GM19463 (cell line): ENCODE measurements at regions not wholly inside any gene's neighbourhood (a gene's known extent, or its start where the extent isn't known, plus 50 kb on each side); places are given as distances from the start of the nearest gene placed in this dataset.
"Not testable (repeated sequence)": the region's sequence is repeated elsewhere in the genome, so short reads cannot be mapped to it uniquely, and the experiment has no call there.

Experiments
- ATAC-seq: cut with Tn5 transposase; IDR thresholded peaks from one replicate; pipeline ENCODE4 v1.9.1; 2021; ENCODE audit warnings: mild to moderate bottlenecking, moderate library complexity; ENCODE audit not compliant: unreplicated experiment

DNA sequence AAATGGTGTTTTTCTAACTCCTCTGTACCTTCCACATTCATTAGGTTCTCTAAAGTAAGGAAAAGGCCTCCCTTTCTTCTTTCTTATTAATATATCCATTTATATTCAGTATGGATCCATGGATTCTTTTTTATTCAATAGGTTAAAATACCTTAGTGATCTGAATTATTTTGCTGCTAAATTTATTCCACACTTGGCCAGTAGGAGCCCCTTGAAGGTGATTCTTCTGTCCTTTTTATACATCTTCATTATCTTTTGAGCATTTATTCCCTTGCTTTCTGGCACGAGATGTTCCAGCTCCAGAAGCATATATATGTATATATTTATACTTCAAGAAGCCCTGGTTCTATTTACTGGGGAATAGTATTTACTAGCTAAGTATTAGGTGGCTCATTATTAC, 311.8 kb upstream of the SGCD start:
- ATAC-seq, result no peak

GRCh38 chr5:156019130-156019529, 307.8 kb upstream of the SGCD start:
- ATAC-seq, result no peak

GRCh38 chr5:156019571-156020180, 307.3 kb upstream of the SGCD start:
- ATAC-seq, result no peak

- no peak for ATAC-seq
Measured at GRCh38 chr5:156020647-156021046, 306.3 kb upstream of the SGCD start.

GRCh38 chr5:156021866-156022265, 305.1 kb upstream of the SGCD start:
- no peak for ATAC-seq

DNA sequence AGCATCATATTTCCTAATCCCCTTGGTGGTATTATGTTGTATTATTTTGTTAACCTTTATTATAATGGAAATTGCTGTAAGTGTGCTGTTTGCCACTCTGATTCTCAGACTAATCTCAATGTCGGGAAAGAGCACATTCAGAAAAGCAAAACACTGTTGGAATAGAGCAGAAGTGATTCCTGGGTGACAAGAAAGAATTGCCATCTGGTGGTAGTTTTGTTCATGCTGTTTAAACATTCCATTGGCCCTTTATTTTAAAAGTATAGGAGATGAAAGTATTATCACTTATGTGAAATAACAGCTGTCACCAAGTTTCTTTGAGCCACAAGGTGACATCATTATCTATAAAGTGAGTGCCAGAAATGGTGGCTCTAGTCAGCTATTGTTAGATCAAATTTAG, 301.3 kb upstream of the SGCD start:
- no peak for ATAC-seq

DNA sequence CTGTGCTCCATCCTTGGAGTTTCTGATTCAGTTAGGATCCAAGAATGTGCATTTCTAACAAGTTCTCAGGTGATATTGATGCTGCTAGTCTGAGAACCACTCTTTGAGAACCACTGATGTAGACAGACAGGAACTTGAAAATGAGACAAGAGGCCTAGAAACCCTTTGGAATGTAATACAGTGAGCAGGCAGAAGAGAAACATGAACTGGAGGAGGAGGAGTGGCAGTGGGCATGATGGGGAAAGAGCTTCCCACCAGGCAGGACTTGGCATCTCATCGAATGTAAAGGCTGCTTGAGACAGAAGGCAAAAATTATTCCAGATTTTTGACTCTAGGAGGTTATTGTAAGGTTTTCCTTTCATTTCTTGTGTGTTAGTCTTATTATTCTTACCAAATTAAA, 295.8 kb upstream of the SGCD start:
- ATAC-seq, result no peak

DNA sequence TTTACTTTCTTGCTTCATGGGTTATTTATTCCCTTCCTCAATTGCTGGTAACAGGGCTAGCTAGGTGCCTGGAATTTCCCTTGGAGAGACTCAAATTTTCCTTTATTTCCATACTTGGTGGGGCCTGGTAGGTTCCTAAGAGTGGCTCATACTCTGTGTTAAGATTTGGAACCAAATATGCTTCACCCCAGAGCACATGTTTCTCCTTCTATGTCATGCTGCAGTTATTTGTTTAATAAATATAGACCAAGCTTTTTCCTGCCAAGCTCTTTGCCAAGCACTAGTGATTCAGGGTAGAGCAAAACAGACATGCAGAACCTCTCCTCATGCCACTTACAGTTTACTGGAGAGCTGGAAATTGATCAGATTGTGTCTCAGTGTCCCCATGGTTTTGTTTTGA, 290.3 kb upstream of the SGCD start:
- no peak for ATAC-seq

- no peak for ATAC-seq
Measured at GRCh38 chr5:156037151-156037909, 289.6 kb upstream of the SGCD start.

GRCh38 chr5:156042726-156043125, 284.2 kb upstream of the SGCD start:
- no peak for ATAC-seq

GRCh38 chr5:156043351-156043750, 283.6 kb upstream of the SGCD start:
- ATAC-seq, result no peak

DNA sequence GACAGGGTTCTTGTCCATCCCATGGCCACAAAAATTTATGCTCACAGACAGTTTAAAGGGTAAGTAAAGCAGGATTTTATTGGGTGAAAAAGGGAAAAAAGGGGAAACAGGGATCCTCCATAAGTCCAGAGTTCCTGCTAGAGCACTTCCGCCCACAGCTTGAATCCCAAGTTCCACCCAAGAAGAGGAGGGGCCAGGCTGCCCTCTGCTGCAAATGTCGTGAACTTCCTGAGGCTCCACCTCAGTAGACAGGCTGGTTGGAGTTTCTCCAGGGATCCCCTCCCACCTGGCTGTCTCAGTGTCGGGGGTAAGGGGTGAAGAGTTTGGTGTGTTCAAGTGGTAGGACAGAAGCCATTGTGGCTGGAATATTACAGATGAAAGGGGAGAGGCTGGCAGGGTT, 275.0 kb upstream of the SGCD start:
- no peak for ATAC-seq

- no peak for ATAC-seq
Measured at GRCh38 chr5:156052656-156053055, 274.3 kb upstream of the SGCD start.

DNA sequence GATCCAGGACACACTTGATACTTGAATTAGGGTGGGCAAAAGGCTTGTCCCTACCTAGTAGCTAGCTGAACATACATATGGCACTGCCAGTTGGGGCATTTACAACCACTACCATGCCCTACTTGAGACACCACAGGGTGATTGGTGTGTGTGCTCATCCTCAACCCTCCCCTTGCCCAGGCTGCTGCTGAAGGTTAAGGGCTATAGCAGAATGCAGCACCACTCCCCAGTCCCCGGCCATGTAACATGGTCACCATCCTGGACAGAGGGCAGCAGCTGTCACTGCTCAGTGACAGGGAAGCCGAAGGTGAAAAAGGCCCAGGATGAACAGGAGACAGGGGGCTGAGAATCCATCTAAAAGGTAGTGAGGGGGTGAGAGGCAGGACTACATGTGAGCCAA, 273.9 kb upstream of the SGCD start:
- no peak for ATAC-seq

DNA sequence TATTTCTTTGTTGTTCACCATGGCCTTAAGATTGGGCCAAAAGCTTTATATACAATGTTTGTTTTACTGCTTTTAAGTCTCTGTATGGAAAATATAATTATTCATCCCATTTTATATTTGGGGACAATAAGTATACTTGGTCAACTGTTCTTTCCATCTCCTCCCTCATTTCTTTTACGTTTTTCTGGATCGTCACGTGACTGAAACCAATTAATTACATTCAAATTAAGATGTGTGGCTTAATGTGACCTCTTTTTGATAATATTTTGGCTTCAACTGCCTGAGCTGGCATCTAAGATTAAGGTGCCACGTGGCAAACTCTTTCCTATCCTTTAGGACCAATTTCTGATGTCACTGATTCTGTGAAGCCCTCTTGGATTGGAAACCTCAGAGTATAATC, 250.1 kb upstream of the SGCD start:
- no peak for ATAC-seq

- ATAC-seq, result no peak
Measured at GRCh38 chr5:156087577-156088110, 239.3 kb upstream of the SGCD start.

GRCh38 chr5:156089955-156090940, 236.7 kb upstream of the SGCD start:
- not testable (repeated sequence) for ATAC-seq

DNA sequence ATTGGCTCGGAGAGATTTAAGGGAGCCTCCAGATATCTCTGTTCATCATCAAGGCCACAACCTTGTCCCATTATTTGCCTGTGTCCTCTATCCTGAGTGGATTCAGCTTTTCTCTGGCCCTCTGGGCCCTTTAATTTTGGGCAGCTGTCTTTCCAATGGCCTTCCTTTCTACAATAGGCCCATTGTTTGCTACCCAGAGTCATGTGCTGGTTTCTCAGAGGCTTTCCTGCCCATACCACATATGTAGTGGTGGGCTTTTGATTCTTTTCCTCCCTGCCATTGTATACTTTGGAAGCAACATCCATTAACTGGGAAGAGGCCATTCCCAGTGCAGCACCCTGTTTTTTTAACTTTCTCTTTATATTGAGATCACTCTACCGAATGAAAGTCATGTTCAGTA, 233.9 kb upstream of the SGCD start:
- no peak for ATAC-seq

DNA sequence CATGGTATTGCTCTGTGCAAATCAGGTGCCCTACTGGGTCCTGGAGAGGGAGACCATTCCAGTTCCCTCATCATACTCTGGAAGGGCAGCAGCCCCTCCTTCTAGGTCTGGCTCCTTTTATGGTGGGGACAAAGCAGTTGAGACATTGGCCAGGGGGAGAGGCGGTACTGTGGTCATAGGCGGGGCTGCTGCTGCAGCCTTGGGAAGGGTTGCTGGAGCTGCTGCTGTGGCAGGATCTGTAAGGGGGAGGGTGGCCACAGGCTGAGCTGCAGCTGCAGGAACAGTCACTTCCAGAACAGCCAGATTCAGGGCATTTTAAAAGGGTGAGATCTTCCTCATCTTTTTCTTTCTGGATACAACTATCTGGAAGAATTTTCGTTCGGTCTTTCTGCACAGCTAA, 233.0 kb upstream of the SGCD start:
- ATAC-seq, result no peak

DNA sequence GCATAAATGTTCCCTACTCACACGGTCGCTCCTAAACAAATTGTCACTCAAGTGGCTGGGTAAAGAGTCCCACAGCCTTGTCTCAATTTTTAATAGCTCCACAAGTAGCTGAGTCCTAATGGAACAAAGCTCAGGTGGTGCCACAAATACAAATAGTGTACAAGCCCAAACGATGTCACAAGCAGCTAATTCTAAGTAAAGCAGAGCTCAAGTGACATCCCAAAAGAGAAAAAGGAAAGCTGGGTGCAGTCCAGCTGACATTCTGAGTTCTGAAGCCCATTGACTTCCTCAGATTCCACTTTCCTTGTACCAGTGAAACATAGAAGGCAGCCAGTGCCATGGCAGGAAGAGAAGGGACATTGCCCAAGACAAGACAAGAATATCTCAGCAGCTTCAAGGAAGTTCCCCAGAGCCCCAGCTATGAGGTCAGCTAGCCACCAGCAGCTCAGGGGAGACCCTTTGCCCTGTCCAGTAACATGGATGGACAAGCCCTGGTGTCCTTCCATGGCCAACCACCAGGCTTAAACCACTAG, 231.2 kb upstream of the SGCD start:
- ATAC-seq, result no peak

DNA sequence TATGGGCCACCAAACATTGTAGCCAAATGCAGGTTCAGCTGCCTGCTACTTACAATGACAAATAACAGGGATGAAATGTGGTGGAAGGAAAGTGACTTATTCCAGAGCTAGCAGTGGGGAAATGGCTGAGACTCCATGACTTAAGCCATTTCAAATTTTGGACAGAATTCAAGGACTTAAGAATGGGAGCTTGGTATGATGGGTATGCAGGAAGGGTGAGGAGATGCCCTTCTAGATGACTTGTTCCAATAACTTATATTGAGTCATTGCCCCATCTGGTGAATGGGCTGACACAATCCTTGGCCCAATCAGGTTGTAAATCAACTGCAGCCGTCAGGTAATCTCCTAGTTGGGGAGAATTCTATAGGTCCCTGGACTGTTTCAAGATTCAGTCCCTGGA, 230.7 kb upstream of the SGCD start:
- no peak for ATAC-seq
